HG03066 (cell line): ENCODE measurements at regions not wholly inside any gene's neighbourhood (a gene's known extent, or its start where the extent isn't known, plus 50 kb on each side); places are given as distances from the start of the nearest gene placed in this dataset.
"Not testable (repeated sequence)": the region's sequence is repeated elsewhere in the genome, so short reads cannot be mapped to it uniquely, and the experiment has no call there.

Experiments
- ATAC-seq: cut with Tn5 transposase; IDR thresholded peaks from one replicate; pipeline ENCODE4 v1.9.1; 2021; ENCODE audit warnings: low read depth; ENCODE audit not compliant: unreplicated experiment

- not testable (repeated sequence) for ATAC-seq
These were observed 57.4 kb upstream of the NUTM2D start for GRCh38 chr10:87300163-87300562.

DNA sequence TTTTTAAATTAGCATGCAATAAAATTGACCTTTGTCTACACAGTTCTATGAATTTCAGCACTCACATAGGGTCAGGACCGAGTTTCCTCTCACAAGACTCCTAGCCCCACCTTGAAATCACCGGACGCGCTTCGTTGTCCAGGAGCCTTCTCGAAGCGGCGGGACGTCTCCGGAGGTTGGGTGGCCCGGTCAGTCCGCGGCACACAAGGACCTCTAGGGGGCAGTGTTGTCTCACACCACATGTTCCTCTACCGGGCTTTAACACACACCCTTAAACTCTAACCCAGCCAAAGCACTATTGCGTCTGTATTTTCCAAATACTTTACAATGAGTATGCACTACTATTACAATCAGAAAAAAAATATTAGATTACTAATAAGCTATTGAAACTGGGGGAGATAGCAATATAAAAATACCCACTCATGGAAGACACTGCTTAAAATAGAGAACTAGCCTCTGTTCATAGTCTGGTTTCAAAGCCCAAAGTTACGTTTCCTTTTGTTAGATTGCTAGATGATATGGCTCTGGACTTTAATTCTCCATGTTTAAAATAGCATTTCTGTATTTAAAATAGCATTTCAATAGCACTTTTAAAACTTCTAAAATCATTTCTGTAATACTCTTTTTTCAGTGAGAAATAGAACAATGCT, 56.0 kb upstream of the NUTM2D start:
- ATAC-seq: peak; percentile 99

DNA sequence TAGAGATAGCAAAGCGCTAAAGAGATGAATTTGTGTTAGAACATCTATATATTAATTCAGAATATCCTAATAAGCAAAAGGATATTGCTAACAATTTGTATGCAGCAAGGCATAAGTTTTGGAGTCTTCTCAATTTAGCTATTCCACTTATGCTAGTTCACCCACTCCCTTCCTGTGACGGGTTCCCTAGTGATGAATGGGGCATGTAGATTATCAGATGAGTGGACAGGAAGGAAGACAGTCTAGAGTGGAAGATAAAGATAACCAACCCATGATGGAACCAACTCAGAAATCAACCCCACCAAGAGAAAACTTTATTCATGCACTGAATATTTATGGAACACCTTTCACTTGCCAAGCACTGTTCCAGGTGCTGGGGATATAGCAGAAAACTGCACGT, 55.4 kb upstream of the NUTM2D start:
- ATAC-seq: not testable (repeated sequence)

GRCh38 chr10:87303707-87304106, 53.8 kb upstream of the NUTM2D start:
- not testable (repeated sequence) for ATAC-seq

DNA sequence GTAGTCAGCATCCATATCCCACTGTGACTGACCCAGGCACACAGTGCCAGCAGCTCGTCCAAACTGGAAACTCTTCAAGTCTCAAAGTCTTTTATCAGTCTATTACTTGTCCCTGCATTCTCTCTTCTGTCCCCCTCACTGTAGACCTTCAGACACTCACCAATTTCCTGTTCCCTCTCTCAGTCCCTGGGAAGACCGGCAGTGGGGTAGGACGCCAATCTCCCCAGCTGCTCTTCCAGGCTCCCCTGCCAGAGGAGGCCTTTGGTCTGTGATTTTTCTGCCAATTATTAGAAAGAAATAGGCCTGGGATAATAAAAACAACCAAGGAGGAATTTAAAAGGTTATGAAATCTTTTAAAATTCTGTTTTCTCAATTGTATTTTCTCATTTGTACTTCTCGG, 50.9 kb upstream of the NUTM2D start:
- not testable (repeated sequence) for ATAC-seq
